ENCODE measurements at regions not wholly inside any gene's neighbourhood (a gene's known extent, or its start where the extent isn't known, plus 50 kb on each side); places are given as distances from the start of the nearest gene placed in this dataset.

DNA sequence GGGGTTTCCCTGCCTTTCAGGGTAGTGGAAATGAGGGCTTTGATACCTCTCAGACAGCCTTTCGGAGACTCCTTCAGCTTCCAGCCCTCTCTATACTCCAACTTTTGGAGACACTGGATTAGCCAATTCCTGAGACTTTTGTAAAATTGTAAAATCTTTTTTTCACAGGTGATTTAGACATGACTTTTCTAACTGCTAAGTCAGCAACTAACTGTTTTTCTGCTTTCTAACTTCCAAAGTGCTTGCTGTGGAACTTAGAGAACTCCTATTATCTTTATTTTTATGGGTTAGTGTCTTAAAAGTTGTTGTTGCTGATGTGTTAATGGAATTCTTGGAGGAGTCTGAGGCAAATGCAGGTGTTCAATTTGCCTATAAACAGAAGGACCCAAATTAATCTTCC is 616.7 kb upstream of the ID2 start:
- no peak for TF ChIP-seq SUZ12 (IDR thresholded peaks at IDR 0.05; ENCODE audit: extremely low read depth, insufficient read depth, insufficient read length)
- TF ChIP-seq ZNF274 (IDR thresholded peaks at IDR 0.05; ENCODE audit: low read depth, low read length) = no peak
- no peak for TF ChIP-seq YY1 (IDR thresholded peaks at IDR 0.05; ENCODE audit: insufficient read depth, insufficient read length)

Data from NT2/D1 (cell line).